ENCODE measurements at regions not wholly inside any gene's neighbourhood (a gene's known extent, or its start where the extent isn't known, plus 50 kb on each side); places are given as distances from the start of the nearest gene placed in this dataset.

DNA sequence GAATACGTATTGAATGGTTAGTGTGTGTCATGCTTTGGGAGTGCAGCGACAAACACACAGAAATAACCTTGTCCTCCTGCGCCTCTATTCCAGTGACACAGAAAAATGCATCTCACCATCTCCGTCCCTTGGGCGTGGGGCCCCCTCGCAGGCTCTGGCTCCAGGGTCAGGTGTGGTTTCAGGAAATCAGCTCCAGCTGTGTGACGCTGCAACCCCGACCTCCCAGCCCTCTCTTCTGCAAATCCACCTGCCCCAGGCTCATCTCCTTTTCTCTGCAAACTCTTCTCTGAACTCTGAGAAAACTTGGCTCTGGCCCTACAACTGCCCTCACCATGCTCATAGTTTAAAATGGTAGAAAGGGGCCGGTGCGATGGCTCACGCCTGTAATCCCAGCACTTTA, 51.3 kb upstream of the ZNF536 start:
- H3K27ac ChIP-seq = no peak overlapping the region
- DNase-seq (ENCODE audit: low spot score) = peak; percentile 33
- H3K4me3 ChIP-seq = no peak overlapping the region
- TF ChIP-seq, protein P1, sequence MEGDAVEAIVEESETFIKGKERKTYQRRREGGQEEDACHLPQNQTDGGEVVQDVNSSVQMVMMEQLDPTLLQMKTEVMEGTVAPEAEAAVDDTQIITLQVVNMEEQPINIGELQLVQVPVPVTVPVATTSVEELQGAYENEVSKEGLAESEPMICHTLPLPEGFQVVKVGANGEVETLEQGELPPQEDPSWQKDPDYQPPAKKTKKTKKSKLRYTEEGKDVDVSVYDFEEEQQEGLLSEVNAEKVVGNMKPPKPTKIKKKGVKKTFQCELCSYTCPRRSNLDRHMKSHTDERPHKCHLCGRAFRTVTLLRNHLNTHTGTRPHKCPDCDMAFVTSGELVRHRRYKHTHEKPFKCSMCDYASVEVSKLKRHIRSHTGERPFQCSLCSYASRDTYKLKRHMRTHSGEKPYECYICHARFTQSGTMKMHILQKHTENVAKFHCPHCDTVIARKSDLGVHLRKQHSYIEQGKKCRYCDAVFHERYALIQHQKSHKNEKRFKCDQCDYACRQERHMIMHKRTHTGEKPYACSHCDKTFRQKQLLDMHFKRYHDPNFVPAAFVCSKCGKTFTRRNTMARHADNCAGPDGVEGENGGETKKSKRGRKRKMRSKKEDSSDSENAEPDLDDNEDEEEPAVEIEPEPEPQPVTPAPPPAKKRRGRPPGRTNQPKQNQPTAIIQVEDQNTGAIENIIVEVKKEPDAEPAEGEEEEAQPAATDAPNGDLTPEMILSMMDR (IDR thresholded peaks at IDR 0.05) = no peak
